OCI-LY7 (cell line): ENCODE measurements at regions not wholly inside any gene's neighbourhood (a gene's known extent, or its start where the extent isn't known, plus 50 kb on each side); places are given as distances from the start of the nearest gene placed in this dataset.

Source experiments
- BruUV-seq: library from RNA; stranded (reverse); fragments of 400-500 nt; replicated peaks from 2 replicates; lab custom pipeline; 2021; lab: Mats Ljungman, UMichigan
- CTCF ChIA-PET: fragments of 300-600 bp; sonication (Branson Sonifier 250); formaldehyde crosslinking; loops from one replicate; lab custom pipeline; 2022; ENCODE audit warnings: antibody characterized with exemption; ENCODE audit not compliant: unreplicated experiment; lab: Charles Lee
- POLR2A ChIA-PET: fragments of 300-600 bp; sonication (Branson Sonifier 250); formaldehyde crosslinking; loops from one replicate; lab custom pipeline; 2022; ENCODE audit warnings: antibody characterized with exemption; lab: Charles Lee
- DNase-seq: peaks from one replicate; pipeline ENCODE4 v3.0.0-alpha.2; 2015; ENCODE audit warnings: low spot score
- H2AFZ ChIP-seq: fragments of 200-600 bp; sonication (generic), shearing (Covaris generic); 2 replicates; pipeline ENCODE4 v1.6.1; 2014; ENCODE audit warnings: mild to moderate bottlenecking, antibody characterized with exemption, low read length, moderate library complexity
- H3K27ac ChIP-seq: fragments of 200-600 bp; sonication (generic); 2 replicates; pipeline ENCODE4 v1.5.1; 2014; ENCODE audit warnings: mixed run types, low read depth, mild to moderate bottlenecking, moderate library complexity, low read length, inconsistent platforms; ENCODE audit not compliant: poor library complexity, severe bottlenecking
- H3K36me3 ChIP-seq: fragments of 200-600 bp; sonication (generic); 2 replicates; pipeline ENCODE4 v1.6.1; 2014; ENCODE audit warnings: mild to moderate bottlenecking, antibody characterized with exemption, low read length, moderate library complexity, mixed read lengths; ENCODE audit not compliant: insufficient read depth
- H3K4me1 ChIP-seq: fragments of 200-600 bp; sonication (generic); 2 replicates; pipeline ENCODE4 v1.5.1; 2014; ENCODE audit warnings: mild to moderate bottlenecking, low read length; ENCODE audit not compliant: insufficient read depth, poor library complexity, severe bottlenecking
- H3K4me2 ChIP-seq: fragments of 200-600 bp; sonication (generic); 2 replicates; pipeline ENCODE4 v1.6.1; 2014; ENCODE audit warnings: mild to moderate bottlenecking, low read length
- H3K4me3 ChIP-seq: fragments of 200-600 bp; sonication (generic); 2 replicates; pipeline ENCODE4 v1.5.1; 2014; ENCODE audit warnings: mild to moderate bottlenecking, low read depth, low read length; ENCODE audit not compliant: poor library complexity, severe bottlenecking
- H3K79me2 ChIP-seq: fragments of 200-600 bp; sonication (generic); 2 replicates; pipeline ENCODE4 v1.6.1; 2016; ENCODE audit warnings: low read depth, mild to moderate bottlenecking, low read length, moderate library complexity, mixed read lengths; ENCODE audit not compliant: insufficient read depth
- H3K9me2 ChIP-seq: fragments of 200-600 bp; sonication (generic); 2 replicates; pipeline ENCODE4 v1.6.1; 2016; ENCODE audit warnings: mild to moderate bottlenecking, low read length, mixed read lengths; ENCODE audit not compliant: insufficient read depth
- H3K9me3 ChIP-seq: fragments of 200-600 bp; sonication (generic); 2 replicates; pipeline ENCODE4 v1.6.1; 2014; ENCODE audit warnings: mild to moderate bottlenecking, mixed run types, low read length, mixed read lengths
- H4K20me1 ChIP-seq: fragments of 200-600 bp; sonication (generic); 2 replicates; pipeline ENCODE4 v1.6.1; 2014; ENCODE audit warnings: mild to moderate bottlenecking, antibody characterized with exemption, low read length, moderate library complexity, mixed read lengths; ENCODE audit not compliant: insufficient read depth
- CTCF ChIP-seq: fragments of 200-600 bp; sonication (generic); conservative IDR thresholded peaks from 2 replicates; pipeline ENCODE4 v1.5.1; 2014; ENCODE audit warnings: mild to moderate bottlenecking, antibody characterized with exemption, low read length, moderate library complexity, mixed read lengths
- EZH2phosphoT487 ChIP-seq: fragments of 200-600 bp; sonication (generic); IDR thresholded peaks from 2 replicates; pipeline ENCODE4 v1.6.1; 2018; ENCODE audit warnings: low read depth, borderline replicate concordance, mild to moderate bottlenecking, mixed run types, antibody characterized with exemption, low read length, moderate library complexity, mixed read lengths
- intact Hi-C: fragments of 100-400 bp; cut with micrococcal nuclease; formaldehyde crosslinking; loops from one replicate; pipeline ENCODE4 v1.10.0; 2022; ENCODE audit not compliant: unreplicated experiment

GRCh38 chr4:56181140-56181953, 205.9 kb downstream of the AASDH start:
- Histone ChIP-seq H3K36me3 (no peaks in the 10 kb centered on the region), H3K4me3 (no peak overlapping the region), H3K9me2 (no peaks in the 10 kb centered on the region), H4K20me1 (no peaks in the 10 kb centered on the region), H3K27ac (no peak overlapping the region), H2AFZ (no peak overlapping the region), H3K9me3 (0 out of 2 replicates have a peak, but pooled peaks cover under 1% of the 10 kb centered on the region), H3K79me2 (no peaks in the 10 kb centered on the region), H3K4me1 (peaks cover 9% of the 10 kb centered on the region), H3K4me2 (no peak overlapping the region)
- POLR2A ChIA-PET, result no interaction called here
- TF ChIP-seq CTCF, result no peak
- no peak for TF ChIP-seq EZH2phosphoT487
- CTCF ChIA-PET, result no interaction called here
- BruUV-seq, result no TSS peak
- no peak for DNase-seq
- intact Hi-C loops, result no loop called here

GRCh38 chr4:56169061-56169460, 218.2 kb downstream of the AASDH start:
- H3K36me3 ChIP-seq, result no peaks in the 10 kb centered on the region
- intact Hi-C loops, result no loop called here
- 0 out of 2 replicates have a peak, but pooled peaks cover 4% of the 10 kb centered on the region for H3K9me3 ChIP-seq
- H3K4me1 ChIP-seq, result no peaks in the 10 kb centered on the region
- H3K4me2 ChIP-seq, result no peak overlapping the region
- H2AFZ ChIP-seq, result no peak overlapping the region
- H3K9me2 ChIP-seq, result no peaks in the 10 kb centered on the region
- TF ChIP-seq CTCF (no peak), EZH2phosphoT487 (no peak)
- no TSS peak for BruUV-seq
- no peak overlapping the region for H3K4me3 ChIP-seq
- DNase-seq, result no peak
- no peaks in the 10 kb centered on the region for H4K20me1 ChIP-seq
- no peaks in the 10 kb centered on the region for H3K79me2 ChIP-seq
- POLR2A ChIA-PET, result interaction anchor here (0.6 kb wide), 1 partner anchor 230 kb away, joined by 3 read pairs; no protein-coding TSS in a partner anchor
- CTCF ChIA-PET, result no interaction called here
- H3K27ac ChIP-seq, result no peak overlapping the region

- Histone ChIP-seq H2AFZ (no peak overlapping the region), H3K4me1 (no peaks in the 10 kb centered on the region), H3K9me2 (no peaks in the 10 kb centered on the region), H3K27ac (no peak overlapping the region), H4K20me1 (no peaks in the 10 kb centered on the region), H3K4me3 (no peak overlapping the region), H3K79me2 (no peaks in the 10 kb centered on the region), H3K36me3 (no peaks in the 10 kb centered on the region), H3K9me3 (0 out of 2 replicates have a peak, but pooled peaks cover 4% of the 10 kb centered on the region), H3K4me2 (no peak overlapping the region)
- ChIA-PET CTCF (no interaction called here), POLR2A (no interaction called here)
- intact Hi-C loops, result no loop called here
- BruUV-seq, result no TSS peak
- TF ChIP-seq CTCF (no peak), EZH2phosphoT487 (no peak)
- no peak for DNase-seq
Observed at GRCh38 chr4:56164907-56165306, 216.2 kb downstream of the CEP135 start.
